ENCODE measurements at regions not wholly inside any gene's neighbourhood (a gene's known extent, or its start where the extent isn't known, plus 50 kb on each side); places are given as distances from the start of the nearest gene placed in this dataset.

DNA sequence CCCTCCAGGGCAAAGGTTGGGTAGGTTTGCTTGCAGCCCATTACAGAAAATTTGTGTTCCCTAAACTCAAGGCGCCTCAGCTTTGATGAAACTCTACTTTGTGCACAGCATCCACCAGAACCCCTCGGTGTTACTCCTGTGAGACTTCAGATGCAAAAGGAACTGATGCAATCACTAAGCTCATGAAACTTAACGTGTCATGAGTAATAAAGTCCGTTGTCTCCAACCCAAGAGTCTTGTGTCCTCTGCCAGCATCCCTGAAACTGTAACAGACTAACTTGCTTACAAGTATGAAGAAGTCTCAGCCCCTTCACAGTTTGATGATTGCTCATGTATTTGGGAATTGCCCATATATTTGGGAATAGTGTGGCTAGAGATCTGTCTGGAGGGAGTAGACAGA is 74.8 kb upstream of the MARCHF10 start:
- no peak for DNase-seq (ENCODE audit: low read depth in 2 of 2)

DNA sequence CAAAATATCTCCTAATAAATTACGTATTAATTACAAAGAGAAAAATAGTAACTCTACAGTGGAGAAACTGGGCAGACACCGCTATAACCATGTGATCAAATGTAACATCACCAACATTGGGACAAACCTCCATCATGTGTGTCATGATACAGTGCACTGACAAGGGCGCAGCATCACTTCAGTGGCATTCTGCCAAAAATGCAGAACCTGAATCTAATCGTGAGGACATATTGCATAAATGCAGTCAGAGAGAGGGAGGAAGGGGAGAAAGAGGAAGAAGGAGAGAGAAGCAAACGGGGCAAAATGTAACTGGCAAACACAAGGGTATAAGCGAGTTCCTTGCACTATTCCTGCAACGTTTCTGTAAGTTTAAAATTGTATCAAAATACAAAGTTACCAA is 74.2 kb upstream of the MARCHF10 start:
- DNase-seq (ENCODE audit: low read depth in 2 of 2) = no peak

DNA sequence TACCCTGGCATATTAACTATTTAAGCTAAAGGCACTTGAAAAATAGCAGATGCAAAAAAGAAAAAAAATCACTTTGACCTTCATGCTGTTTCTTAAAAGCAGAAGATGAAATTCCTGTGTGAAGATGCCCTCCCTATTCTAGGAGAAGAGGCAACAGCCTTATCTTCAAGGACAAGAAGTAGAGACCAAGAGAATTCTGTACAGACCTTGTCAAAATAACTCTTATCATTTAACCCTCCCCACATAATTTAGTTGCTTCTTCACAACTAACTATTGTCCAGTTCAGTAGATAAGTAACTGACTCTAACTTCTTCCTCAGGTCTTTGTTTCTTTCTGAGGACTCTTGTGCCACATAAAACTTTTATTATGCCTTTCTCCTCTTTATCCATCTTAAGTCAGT is 72.0 kb upstream of the MARCHF10 start:
- no peak for DNase-seq (ENCODE audit: low read depth in 2 of 2)

DNA sequence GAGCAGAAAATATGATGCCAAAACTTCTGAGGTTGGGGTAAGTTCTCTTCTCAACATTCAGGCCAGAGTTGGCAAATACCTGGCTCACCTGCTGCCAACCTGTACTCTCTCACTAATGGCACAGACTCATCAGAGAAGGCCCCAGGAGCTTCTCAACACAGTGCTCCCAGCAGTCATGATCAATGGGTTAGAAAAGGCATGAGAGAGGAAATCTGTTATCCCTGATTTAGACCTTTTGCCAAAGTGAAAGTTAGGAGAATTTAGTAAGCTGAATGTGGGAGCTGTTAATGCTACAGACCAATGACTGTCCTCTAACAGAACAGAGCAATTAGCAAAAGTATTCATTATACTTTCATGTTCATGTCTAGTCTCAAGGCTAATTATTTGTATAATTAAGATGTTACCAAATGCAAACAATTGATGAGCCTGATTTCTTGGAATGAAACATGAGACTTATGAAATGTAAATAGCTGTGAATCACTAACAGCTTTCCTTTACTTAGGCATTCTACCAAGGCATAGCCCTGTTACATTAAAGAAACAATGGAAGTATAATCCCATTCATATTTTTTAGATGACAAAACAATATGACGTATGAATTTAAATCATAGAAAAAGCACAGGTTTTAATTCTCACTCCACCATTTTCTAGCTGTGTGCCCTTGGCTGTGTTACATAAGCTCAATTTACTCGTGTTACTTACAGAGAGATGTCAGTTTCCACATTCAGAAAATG is 68.7 kb upstream of the MARCHF10 start:
- peak in 1 of 2 donors; percentile 66 for DNase-seq (ENCODE audit: low read depth in 2 of 2)

DNA sequence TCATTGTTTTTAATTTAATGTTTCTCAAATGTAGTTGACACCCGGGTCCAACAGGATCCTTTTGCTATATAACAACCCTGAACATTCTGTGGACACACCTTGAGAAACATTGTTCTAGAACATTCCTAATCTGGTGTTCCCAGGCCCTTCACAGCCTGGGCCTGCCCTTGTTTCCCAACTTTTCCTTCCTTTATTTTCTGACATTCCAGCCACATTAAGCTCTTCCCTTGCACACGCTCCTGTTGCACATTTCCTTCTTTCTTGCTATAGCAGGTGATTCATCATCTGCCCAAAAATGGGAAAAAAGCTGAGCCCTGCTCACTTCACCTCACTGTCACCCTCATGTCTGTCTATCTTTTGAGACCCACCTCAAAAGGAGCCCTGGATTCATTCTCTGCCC is 67.9 kb upstream of the MARCHF10 start:
- DNase-seq (ENCODE audit: low read depth in 2 of 2) = peak; percentile 43 to 81

DNA sequence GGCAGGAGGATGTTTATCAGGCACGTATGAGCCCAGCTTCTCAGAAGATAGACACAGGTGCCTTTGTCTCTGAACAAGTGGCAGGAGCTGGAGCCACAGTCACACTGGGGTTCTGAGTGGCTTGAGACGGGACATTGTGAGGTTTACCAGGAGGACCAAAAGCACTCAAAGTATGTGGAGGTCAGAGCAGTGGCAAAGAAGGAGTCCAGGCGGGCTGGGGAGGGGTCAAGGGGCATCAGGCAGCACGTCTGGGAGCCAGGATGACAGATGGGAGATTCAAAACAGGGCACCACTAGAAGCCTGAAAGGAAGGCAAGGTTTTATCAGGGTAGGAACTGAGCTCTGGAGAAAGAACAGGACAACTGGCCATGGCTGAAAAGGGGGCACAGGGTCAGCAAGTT is 67.2 kb upstream of the MARCHF10 start:
- DNase-seq (ENCODE audit: low read depth in 2 of 2) = no peak

DNA sequence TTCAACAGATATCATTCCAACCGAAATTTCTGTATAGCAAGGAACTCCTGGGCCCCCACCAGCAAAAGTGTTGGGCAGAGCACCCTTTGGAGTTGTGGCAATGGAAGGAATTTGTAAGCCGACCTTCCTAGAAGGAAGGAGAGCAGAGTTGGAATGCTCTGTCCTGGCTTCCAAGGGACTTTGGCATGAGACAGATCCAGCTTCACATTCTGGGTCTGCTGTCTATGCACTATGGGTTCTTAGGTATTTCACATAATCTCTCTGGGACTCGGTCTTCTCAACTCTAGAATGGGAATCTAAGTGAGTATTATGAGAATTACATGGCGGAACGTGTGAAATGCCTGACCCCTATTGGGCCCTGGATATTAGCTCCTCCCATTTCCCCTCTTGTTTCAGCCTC is 63.2 kb upstream of the MARCHF10 start:
- no peak for DNase-seq (ENCODE audit: low read depth in 2 of 2)

DNA sequence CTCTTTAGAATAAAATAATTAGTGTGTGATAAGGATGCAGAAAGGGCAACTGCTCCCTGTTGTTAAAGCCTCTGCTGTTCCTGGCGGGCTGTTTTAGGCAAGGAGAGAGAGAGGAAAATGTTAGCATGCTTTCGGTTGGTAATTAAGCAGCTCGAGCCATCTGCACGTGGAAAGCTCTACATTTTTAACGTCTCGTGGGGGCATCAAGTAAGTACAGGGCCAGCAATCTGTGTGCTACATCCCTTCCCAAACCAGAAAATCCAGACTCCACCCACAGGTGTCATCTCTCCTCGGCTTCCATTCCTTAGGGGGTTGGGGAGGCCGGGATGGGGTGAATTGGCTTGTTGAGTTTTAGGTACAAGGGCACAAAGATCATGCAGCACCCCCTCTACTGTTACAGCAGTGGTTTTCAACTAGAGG is 62.4 kb upstream of the MARCHF10 start:
- no peak for DNase-seq (ENCODE audit: low read depth in 2 of 2)

DNA sequence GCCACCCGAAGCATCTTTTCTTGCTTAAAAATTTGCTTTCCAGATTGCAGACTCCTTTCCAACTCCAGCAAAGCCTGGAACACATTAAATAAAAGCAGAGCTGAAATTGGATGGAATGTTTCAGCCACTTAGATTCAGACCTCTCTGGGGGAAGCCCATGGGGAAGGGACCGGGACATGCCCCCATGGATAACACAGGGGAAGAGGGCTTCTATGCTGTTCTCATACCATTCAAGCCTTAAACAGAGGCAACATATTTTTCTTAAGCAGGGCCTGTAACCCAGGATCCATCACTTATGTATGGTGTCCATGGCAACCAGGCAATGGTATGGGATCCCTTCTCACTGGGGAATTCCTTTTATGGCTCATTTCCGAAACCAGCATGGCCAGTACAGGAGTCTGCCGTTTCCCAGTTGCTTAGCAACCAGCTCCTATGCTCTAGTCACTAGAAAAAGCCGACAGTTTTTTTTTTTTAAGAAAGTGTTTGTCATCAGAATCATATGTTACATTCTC is 62.0 kb upstream of the MARCHF10 start:
- DNase-seq (ENCODE audit: low read depth in 2 of 2) = peak; percentile 34 to 43

DNA sequence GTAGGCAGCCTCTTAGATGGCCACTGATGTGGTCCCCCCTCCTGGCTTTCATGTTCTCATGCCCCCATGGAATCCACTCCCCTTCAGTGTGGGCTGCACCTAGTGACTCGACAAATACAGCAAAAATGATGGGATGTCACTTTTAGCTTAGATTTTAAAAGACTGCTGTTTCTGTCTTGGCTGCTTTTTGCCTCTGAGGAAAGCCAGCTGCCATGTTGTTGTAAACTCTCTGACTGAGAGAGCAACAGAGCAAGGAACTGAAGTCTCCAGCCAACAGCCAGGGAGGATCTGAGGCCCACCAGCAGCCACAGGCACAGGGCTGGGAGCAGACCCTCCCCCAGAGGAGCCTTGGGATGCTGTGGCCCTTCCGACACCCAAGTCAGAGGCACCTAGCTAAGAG is 60.6 kb upstream of the MARCHF10 start:
- DNase-seq (ENCODE audit: low read depth in 2 of 2) = no peak

DNA sequence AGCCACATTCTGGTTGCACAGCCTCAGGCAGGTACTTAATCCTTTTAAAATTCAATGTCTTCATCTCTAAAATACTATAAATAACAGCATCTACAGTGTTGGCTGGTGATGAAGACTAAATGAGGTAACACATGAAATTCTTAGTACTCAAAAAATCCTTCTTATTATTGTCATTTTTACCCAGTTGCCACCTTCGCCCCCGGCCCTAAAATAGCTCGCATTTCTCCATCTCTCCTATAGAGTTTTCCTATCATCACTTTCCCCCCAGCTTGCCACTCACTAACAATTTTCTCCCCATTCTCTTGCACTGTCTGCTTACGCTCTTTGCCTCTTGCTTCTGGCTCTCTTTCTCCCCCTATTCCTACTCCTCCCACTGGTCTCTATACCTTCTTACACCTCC is 59.9 kb upstream of the MARCHF10 start:
- no peak for DNase-seq (ENCODE audit: low read depth in 2 of 2)

DNA sequence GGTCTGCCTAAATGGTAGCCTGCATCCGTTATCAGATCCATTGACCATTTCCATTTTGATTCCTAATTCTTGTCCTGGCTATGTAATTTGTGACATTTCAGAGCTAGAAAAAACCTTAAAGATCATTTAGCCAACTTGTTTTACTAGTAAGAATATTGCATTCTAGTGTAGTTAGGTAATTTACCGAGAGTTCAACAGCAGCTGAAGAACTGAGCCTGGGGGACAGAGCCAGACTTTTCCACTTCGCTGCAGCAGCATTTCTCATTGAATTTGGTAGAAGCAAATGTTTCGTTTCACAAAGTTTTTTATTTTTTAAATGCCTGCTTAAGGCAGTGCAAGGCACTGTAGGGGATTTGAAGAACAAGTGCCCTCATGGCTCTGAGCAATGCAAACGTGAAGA is 59.2 kb upstream of the MARCHF10 start:
- no peak for DNase-seq (ENCODE audit: low read depth in 2 of 2)

DNA sequence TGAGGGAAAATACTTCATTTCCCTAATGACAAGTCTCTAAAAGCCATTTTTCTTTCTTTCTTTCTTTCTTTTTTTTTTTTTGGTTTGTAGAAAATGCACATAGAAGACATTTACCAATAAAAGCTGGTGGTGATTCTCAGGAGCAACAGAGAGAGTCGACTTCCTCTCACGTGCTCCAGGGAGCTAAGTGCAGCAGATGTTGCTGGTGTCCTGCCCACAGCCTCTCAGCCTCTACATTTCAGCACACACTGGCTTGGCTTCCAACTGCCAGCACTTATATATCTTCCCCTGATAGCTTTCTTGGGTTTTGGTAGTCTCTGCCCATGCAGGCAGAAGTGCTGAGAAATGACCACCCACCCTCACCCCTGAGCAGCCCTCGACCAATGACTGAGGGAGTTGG is 58.4 kb upstream of the MARCHF10 start:
- no peak for DNase-seq (ENCODE audit: low read depth in 2 of 2)

DNA sequence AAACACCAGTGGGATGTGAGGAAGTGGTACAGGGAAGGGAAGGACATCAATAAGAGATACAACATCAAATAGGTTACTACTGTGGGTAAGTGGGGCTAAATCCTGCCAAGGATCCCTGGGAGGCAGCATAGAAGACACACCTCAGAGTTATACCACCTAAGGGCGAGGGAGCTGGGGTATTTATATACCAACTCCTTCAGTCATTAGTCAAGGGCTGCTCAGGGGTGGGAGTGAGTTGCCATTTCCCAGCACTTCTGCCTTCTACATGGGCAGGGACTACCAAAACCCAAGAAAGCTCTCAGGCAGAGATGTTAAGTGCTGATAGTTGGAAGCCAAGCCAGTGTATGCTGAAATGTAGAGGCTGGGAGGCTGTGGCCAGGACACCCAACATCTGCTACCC is 57.5 kb upstream of the MARCHF10 start:
- DNase-seq (ENCODE audit: low read depth in 2 of 2) = no peak

DNA sequence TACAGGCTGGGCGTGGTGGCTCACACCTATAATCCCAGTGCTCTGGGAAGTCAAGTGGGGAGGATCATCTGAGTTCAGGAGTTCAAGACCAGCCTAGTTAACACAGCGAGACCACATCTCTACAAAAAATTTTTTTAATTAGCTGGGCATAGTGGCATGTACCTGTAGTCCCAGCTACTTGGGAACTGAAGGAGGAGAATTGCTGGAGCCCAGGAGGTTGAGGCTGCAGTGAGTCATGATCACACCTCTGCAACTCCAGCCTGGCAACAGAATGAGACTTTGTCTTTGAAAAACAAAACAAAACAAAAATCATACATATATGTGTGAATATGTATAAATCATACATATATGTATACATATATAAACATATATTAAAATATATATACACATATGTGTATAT is 54.1 kb upstream of the MARCHF10 start:
- DNase-seq (ENCODE audit: low read depth in 2 of 2) = no peak

DNA sequence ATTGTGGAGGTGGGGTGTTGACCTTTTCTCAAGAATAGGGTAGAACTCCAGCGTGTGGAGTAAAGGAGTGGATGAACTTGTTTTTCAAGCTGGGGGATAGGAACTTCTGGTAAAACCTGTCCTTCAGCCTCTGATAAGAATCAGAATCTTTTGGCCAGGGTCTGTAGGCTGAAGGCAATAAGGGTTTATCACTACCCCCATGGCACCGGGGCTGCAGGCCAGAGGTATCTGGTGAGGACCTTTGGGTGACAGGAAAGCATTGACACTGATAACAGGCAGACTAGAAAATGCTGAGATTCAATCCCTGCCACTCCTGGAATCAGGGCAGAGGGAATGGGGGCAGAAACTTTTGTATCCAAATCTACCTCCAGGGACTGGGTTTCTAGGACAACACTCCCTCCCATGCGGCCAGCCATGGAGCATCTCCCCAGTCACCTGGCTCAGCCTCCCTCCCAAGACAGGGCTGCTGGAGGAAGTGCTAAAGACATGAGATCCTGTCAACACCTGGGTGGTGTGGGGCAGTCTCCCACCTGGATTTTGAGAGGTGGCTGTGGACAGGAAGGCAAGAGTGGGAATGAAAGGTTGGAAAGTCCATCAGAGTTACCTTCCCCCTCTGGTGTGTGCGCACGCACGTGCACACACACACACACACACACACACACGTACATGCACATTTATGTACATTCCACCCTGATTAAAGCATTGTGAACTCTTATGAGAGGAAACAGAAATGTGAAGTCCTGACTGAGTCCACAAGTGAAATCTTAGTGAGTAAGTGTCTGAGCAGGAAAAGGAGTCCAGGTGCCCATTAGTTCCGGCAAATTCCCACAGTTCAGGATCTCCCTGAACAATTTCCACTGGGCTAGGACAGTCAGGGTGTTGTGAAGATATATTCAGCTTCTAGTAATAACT is 53.1 kb upstream of the MARCHF10 start:
- DNase-seq (ENCODE audit: low read depth in 2 of 2) = no peak

DNA sequence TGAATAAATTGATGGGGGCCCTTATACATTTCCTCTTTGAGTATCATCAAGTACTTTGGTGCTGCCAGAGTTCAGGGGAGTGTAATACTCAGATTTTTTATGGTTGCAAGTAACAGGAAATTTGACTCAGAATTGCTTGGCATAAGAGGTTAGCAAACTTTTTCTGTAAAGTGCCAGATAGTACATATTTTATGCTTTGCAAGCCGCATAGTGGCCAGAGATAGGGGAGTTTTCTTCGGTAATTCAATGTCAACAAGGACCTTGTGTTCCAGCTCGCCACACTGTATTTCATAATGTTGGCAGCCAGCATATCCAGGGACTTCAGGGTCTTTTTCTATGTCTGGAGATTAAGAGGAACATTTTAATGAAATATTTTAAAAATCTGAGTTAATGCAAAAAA is 51.0 kb upstream of the MARCHF10 start:
- DNase-seq (ENCODE audit: low read depth in 2 of 2) = peak; percentile 17 to 51

Measured in lung microvascular endothelial cell (primary cell).